ENCODE measurements at regions not wholly inside any gene's neighbourhood (a gene's known extent, or its start where the extent isn't known, plus 50 kb on each side); places are given as distances from the start of the nearest gene placed in this dataset.

- TF ChIP-seq, protein P1, sequence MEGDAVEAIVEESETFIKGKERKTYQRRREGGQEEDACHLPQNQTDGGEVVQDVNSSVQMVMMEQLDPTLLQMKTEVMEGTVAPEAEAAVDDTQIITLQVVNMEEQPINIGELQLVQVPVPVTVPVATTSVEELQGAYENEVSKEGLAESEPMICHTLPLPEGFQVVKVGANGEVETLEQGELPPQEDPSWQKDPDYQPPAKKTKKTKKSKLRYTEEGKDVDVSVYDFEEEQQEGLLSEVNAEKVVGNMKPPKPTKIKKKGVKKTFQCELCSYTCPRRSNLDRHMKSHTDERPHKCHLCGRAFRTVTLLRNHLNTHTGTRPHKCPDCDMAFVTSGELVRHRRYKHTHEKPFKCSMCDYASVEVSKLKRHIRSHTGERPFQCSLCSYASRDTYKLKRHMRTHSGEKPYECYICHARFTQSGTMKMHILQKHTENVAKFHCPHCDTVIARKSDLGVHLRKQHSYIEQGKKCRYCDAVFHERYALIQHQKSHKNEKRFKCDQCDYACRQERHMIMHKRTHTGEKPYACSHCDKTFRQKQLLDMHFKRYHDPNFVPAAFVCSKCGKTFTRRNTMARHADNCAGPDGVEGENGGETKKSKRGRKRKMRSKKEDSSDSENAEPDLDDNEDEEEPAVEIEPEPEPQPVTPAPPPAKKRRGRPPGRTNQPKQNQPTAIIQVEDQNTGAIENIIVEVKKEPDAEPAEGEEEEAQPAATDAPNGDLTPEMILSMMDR (IDR thresholded peaks at IDR 0.05; ENCODE audit: poor library complexity, severe bottlenecking) = no peak
- no peak for TF ChIP-seq SMC3 (conservative IDR thresholded peaks at IDR 0.05; ENCODE audit: poor library complexity)
- no peak for TF ChIP-seq RAD21 (conservative IDR thresholded peaks at IDR 0.05)
- no peak for TF ChIP-seq EZH2 (IDR thresholded peaks at IDR 0.05; ENCODE audit: borderline replicate concordance, insufficient read depth, low read length, poor library complexity, severe bottlenecking)
- TF ChIP-seq TAF1 (IDR thresholded peaks at IDR 0.05; ENCODE audit: low read depth) = no peak
- TF ChIP-seq POLR2AphosphoS5 (IDR thresholded peaks at IDR 0.05) = no peak
- TF ChIP-seq EP300 (conservative IDR thresholded peaks at IDR 0.05; ENCODE audit: poor library complexity, severe bottlenecking) = no peak
- no peak for TF ChIP-seq REST (IDR thresholded peaks at IDR 0.05; ENCODE audit: borderline replicate concordance)
- TF ChIP-seq MXI1 (conservative IDR thresholded peaks at IDR 0.05; ENCODE audit: poor library complexity, severe bottlenecking) = no peak
Observed at GRCh38 chr12:115507560-115507889, 770.0 kb downstream of the MED13L start.
